GM12874 (cell line): ENCODE measurements at regions not wholly inside any gene's neighbourhood (a gene's known extent, or its start where the extent isn't known, plus 50 kb on each side); places are given as distances from the start of the nearest gene placed in this dataset.

Source experiments
- CTCF ChIP-seq: IDR thresholded peaks from 2 replicates; pipeline ENCODE4 v1.5.1; 2011; ENCODE audit warnings: low read depth, mild to moderate bottlenecking, control low read depth, low read length, moderate library complexity; ENCODE audit not compliant: insufficient read depth

- no peak for TF ChIP-seq CTCF
Observed at GRCh38 chr5:72036951-72037350, 70.3 kb upstream of the MAP1B start.

DNA sequence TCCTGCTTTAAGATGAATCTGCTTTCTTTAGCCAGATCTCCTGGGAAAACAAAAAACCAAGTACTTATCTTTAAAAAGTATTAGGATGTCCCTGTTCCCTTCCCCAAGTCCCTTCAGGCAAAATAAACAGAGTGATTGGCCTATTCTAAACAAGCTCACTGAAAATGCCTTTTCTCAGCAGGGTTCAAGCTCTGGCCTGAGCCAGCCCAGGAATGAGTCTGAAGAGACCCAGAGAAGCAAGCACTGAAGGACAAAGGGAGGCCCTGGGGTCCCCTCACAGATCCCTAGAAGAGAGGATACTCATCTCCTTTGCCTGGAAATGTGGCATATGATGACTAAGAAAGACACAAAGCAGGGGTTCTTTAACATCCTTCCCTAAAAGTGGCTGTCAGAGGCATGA is 66.8 kb upstream of the MAP1B start:
- no peak for TF ChIP-seq CTCF

GRCh38 chr5:72041654-72042053 is 65.6 kb upstream of the MAP1B start:
- no peak for TF ChIP-seq CTCF

DNA sequence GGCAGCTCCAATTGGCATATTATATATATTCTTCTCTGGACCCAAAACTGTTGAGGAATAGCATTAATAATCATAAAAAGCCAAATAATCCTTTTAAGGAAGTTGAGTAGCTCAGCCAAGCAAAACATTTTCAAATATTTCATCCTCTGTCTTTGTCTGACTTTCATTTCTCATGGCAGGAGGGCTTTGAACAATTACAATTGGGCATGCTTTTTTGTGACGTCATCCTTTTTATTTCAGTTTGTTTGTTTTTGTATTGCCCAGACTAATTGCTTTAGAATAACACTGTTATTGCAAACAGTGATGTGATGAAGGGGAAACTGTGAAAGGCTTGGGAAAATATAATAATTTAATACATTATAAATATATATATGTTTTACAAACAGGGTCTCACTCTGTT is 65.2 kb upstream of the MAP1B start:
- no peak for TF ChIP-seq CTCF

DNA sequence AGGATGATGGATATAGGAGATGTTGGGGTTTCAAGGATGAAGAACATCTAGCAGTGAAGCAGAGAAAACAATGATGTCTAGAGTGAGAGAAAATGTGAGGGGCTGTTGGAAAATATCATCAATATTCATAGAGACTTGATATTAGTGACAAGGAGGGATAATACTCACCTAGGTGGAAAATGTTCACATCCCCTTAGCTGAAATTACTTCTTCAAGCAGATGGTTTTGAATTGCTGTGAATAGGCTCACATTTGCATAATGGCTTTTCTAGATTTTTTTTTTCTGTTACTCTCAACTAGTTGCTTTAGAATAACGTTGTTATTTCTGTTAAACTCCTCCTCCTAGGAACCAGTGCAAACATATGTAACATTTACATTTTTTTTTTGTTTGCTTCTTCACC is 61.6 kb upstream of the MAP1B start:
- TF ChIP-seq CTCF, result no peak

GRCh38 chr5:72046106-72046505 is 61.2 kb upstream of the MAP1B start:
- TF ChIP-seq CTCF, result no peak

DNA sequence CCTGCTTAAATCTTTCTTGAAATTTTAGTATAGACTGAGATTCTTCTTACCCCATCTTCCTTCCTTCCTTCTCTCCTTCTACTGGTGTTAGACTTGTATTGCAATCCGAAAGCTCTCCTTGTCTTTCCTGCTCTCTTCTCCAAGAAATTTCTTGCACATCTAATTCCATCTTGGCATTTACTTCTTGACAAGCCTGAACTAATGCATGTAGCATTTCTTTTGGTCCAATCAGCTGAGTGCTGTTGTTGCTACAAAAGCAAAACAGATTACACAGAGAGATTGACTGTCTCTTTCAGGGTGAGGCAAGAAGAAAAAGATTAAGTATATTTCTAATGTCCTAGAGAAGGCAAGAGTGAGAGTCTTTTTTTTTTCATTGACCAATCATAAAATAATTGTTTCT is 51.6 kb upstream of the MAP1B start:
- TF ChIP-seq CTCF, result no peak
